Stimulated activated naive B cell treated with anti-CD40 and anti-IgM and Interleukin-4, amounts not matched to agents 10 μg/mL and 1 μg/mL and 100 μg/mL, for 72 hours (primary cell): ENCODE measurements at regions not wholly inside any gene's neighbourhood (a gene's known extent, or its start where the extent isn't known, plus 50 kb on each side); places are given as distances from the start of the nearest gene placed in this dataset.

ENCODE experiments used
- ATAC-seq, 2 donors: fragments of 150-1000 bp; cut with Tn5 transposase; replicated peaks; 2 replicates each; pipeline ENCODE4 v1.10.0; 2021; ENCODE audit warnings: moderate library complexity in 1 of 2
- DNase-seq: peaks from one replicate; pipeline ENCODE4 v3.0.0; 2021
- H3K27ac Mint-ChIP-seq: one replicate; pipeline ENCODE4 v1.8.0; 2022; ENCODE audit warnings: mild to moderate bottlenecking, mixed read lengths
- H3K27me3 Mint-ChIP-seq, 2 donors: one replicate each; pipeline ENCODE4 v1.8.0; 2022; ENCODE audit warnings: mixed read lengths in 2 of 2
- H3K36me3 Mint-ChIP-seq, 2 donors: one replicate each; pipeline ENCODE4 v1.8.0; 2022; ENCODE audit warnings: mixed read lengths in 2 of 2, mild to moderate bottlenecking in 1 of 2
- H3K4me1 Mint-ChIP-seq, 2 donors: one replicate each; pipeline ENCODE4 v1.8.0; 2022; ENCODE audit warnings: mixed read lengths in 2 of 2, mild to moderate bottlenecking in 1 of 2
- H3K4me3 Mint-ChIP-seq, 2 donors: one replicate each; pipeline ENCODE4 v1.8.0; 2022; ENCODE audit warnings: mild to moderate bottlenecking in 2 of 2, mixed read lengths in 2 of 2, moderate library complexity in 1 of 2
- H3K9me3 Mint-ChIP-seq, 2 donors: one replicate each; pipeline ENCODE4 v1.8.0; 2022; ENCODE audit warnings: mixed read lengths in 2 of 2, mild to moderate bottlenecking in 1 of 2

DNA sequence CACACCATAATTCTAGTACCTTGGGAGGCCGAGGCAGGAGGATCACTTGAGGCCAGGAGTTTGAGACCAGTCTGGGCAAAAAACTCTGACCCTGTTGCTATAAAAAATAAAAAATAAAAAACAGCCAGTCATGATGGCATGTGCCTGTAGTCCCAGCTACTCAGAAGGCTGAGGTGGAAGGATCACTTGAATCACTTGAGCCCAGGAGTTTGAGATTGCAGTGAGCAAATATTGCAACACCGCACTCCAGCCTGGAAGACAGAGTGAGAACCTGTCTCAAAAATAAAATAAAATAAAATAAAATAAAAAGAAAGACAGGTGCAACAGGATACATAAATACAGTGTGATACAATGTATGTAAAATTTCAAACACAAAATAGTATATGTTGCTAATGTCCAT, 154.5 kb downstream of the OTOR start:
- H3K4me1 Mint-ChIP-seq: no peaks in the 10 kb centered on the region
- H3K9me3 Mint-ChIP-seq: peaks cover 0 to 4% of the 10 kb centered on the region in 2 donors
- DNase-seq (no peak), ATAC-seq (no peak)
- no peak overlapping the region for H3K27ac Mint-ChIP-seq
- no peaks in the 10 kb centered on the region for H3K27me3 Mint-ChIP-seq
- H3K36me3 Mint-ChIP-seq: no peaks in the 10 kb centered on the region
- H3K4me3 Mint-ChIP-seq: no peak overlapping the region

DNA sequence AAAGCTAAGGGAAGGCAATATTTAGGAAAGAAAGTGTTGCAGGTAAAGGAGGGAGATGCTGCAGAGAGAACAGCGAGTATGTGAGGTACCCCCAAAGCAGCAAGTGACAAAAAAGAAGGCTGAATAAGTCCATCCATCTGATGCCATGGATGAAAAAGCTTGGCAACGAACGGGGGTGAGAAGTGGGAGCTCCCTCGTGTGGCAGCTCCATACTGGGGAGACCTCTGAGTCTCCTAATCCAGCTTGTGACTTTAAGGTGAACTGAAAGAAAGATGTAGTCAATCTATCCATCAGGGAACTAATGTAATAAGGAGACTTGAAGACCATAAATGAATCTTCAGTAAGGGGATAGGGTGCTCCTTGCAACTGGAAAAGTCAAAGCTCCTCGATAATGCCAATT, 156.6 kb downstream of the OTOR start:
- H3K27ac Mint-ChIP-seq: no peak overlapping the region
- peaks cover 0 to 7% of the 10 kb centered on the region in 2 donors for H3K9me3 Mint-ChIP-seq
- no peaks in the 10 kb centered on the region for H3K27me3 Mint-ChIP-seq
- H3K36me3 Mint-ChIP-seq: no peaks in the 10 kb centered on the region
- no peak overlapping the region for H3K4me3 Mint-ChIP-seq
- ATAC-seq (no peak), DNase-seq (no peak)
- no peaks in the 10 kb centered on the region for H3K4me1 Mint-ChIP-seq

DNA sequence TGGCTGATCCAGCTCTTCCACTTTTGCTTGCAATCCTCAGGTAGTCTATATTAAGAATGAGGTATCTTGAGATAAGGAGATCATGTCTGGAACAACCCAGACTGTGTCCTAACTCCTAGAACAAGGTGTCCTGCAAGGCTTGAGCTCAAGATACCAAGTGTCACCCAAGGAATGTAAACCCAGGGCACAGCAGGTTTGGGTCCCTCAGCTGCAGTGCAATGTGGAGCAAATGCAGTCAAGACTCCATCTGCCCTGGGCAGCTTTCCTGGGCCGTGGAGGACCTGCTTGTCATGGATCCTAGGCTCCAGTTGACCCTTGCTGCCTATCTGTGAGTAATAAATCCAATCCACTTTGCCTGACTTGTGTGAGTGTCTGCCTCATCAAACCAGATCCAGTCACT, 166.1 kb downstream of the OTOR start:
- no peak overlapping the region for H3K27ac Mint-ChIP-seq
- no peaks in the 10 kb centered on the region for H3K27me3 Mint-ChIP-seq
- H3K4me1 Mint-ChIP-seq: no peaks in the 10 kb centered on the region
- no peak overlapping the region for H3K4me3 Mint-ChIP-seq
- peaks cover 4 to 6% of the 10 kb centered on the region in 2 donors for H3K9me3 Mint-ChIP-seq
- no peak for ATAC-seq
- H3K36me3 Mint-ChIP-seq: no peaks in the 10 kb centered on the region
- DNase-seq: no peak

DNA sequence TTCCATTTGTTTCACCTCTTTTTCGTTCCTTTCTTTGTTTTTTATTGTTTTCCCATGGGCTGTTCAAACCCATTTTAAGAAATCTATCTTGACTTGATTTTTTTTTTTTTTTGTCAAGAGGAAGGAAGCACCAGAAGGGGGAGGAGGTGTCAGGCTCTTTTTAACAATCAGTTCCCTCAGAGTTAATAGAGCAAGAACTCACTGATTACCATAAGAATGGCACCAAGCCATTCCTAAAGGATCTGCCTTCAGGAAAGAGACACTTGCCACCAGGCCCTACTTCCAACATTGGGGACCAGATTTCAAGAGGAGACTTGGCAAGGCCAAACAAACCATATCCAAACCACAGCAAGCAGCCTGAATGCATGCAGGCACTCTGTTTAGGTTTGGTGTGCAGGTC, 168.0 kb downstream of the OTOR start:
- Mint-ChIP-seq H3K4me3 (no peak overlapping the region), H3K36me3 (no peaks in the 10 kb centered on the region), H3K4me1 (no peaks in the 10 kb centered on the region), H3K9me3 (peaks cover 5 to 6% of the 10 kb centered on the region in 2 donors), H3K27ac (no peak overlapping the region), H3K27me3 (no peaks in the 10 kb centered on the region)
- DNase-seq (no peak), ATAC-seq (no peak)

DNA sequence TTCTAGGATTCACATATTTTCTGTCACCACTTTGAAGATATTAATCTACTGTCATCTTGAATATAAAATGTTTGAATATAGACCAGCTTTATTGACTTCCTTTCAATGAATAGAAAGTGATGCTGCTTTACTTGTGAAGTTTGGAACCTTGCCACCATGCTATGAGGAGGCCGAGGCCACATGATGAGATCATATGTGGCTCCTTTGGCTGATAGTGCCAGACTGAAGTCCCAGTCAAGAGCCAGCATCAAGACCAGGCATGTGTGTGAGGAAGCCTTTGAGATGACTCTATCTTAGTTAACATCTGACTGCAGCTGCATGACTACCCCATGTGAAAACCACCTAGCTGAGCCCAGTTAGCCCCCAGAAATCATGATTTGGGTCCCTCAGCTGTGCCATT, 169.5 kb downstream of the OTOR start:
- DNase-seq: no peak
- no peaks in the 10 kb centered on the region for H3K27me3 Mint-ChIP-seq
- no peak for ATAC-seq
- peaks cover 0 to 7% of the 10 kb centered on the region in 2 donors for H3K4me1 Mint-ChIP-seq
- no peak overlapping the region for H3K27ac Mint-ChIP-seq
- no peaks in the 10 kb centered on the region for H3K36me3 Mint-ChIP-seq
- H3K9me3 Mint-ChIP-seq: peaks cover 0 to 2% of the 10 kb centered on the region in 2 donors
- H3K4me3 Mint-ChIP-seq: no peak overlapping the region

DNA sequence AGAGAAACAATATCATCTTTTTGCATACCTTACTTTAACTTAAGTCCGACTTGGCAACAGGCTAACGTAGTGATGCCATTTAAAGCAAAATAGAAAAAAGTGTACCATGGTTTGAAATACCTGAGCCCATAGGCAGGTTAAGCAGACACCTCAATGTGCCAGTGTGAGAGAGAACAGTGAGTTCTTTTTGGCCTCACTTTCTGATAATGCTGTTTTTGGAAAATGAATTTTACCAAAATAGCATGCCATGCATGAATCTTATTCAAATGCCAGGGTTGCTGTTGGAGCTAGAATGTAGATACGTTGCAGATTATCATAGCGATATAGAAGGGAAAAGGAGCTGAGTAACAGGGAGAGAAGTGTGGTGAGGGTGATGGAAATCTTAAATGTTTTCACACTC, 170.2 kb downstream of the OTOR start:
- Mint-ChIP-seq H3K9me3 (peaks cover 0 to 2% of the 10 kb centered on the region in 2 donors), H3K27ac (no peak overlapping the region), H3K36me3 (no peaks in the 10 kb centered on the region), H3K4me3 (no peak overlapping the region), H3K27me3 (no peaks in the 10 kb centered on the region), H3K4me1 (peaks cover 0 to 7% of the 10 kb centered on the region in 2 donors)
- DNase-seq (no peak), ATAC-seq (no peak)

DNA sequence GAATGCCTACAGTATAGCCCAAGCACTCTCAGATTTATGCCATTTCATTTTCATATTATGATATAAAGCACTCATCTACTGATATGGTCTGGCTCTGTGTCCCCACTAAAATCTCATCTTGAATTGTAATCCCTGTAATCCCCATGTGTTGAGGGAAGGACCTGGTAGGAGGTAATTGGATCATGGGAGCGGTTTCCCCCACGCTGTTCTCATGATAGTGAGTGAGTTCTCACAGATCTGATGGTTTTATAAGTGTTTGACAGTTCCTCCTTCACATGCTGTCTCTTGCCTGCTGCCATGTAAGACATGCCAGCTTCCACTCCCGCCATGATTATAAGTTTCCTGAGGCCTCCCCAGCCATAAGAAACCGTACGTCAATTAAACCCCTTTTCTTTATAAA, 171.7 kb downstream of the OTOR start:
- no peaks in the 10 kb centered on the region for H3K27me3 Mint-ChIP-seq
- H3K27ac Mint-ChIP-seq: no peak overlapping the region
- no peaks in the 10 kb centered on the region for H3K36me3 Mint-ChIP-seq
- DNase-seq (no peak), ATAC-seq (no peak)
- H3K9me3 Mint-ChIP-seq: peaks cover 0 to 2% of the 10 kb centered on the region in 2 donors
- H3K4me1 Mint-ChIP-seq: peaks cover 0 to 7% of the 10 kb centered on the region in 2 donors
- no peak overlapping the region for H3K4me3 Mint-ChIP-seq

DNA sequence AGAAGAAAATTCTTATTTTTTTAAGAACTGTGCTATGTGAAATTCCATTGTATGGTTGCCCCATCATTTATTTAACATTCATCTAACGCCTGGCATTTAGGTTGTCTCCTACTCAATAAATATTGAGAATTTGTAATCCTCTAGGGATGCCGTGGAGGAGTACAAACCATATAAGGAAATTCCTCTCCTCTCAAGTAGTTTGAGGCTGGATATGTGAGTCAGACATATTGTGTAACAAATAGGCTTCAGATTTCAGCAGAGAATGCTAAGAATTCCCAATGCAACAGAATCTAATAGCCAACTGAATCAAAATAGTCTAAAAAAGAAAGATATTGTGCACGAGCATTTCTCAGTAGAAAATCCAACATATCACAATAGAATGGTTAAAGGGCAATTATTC, 174.7 kb downstream of the OTOR start:
- DNase-seq: no peak
- ATAC-seq: no peak
- no peak overlapping the region for H3K4me3 Mint-ChIP-seq
- H3K4me1 Mint-ChIP-seq: peaks cover 0 to 7% of the 10 kb centered on the region in 2 donors
- peaks cover 0 to 2% of the 10 kb centered on the region in 2 donors for H3K9me3 Mint-ChIP-seq
- no peaks in the 10 kb centered on the region for H3K27me3 Mint-ChIP-seq
- H3K27ac Mint-ChIP-seq: no peak overlapping the region
- H3K36me3 Mint-ChIP-seq: no peaks in the 10 kb centered on the region

DNA sequence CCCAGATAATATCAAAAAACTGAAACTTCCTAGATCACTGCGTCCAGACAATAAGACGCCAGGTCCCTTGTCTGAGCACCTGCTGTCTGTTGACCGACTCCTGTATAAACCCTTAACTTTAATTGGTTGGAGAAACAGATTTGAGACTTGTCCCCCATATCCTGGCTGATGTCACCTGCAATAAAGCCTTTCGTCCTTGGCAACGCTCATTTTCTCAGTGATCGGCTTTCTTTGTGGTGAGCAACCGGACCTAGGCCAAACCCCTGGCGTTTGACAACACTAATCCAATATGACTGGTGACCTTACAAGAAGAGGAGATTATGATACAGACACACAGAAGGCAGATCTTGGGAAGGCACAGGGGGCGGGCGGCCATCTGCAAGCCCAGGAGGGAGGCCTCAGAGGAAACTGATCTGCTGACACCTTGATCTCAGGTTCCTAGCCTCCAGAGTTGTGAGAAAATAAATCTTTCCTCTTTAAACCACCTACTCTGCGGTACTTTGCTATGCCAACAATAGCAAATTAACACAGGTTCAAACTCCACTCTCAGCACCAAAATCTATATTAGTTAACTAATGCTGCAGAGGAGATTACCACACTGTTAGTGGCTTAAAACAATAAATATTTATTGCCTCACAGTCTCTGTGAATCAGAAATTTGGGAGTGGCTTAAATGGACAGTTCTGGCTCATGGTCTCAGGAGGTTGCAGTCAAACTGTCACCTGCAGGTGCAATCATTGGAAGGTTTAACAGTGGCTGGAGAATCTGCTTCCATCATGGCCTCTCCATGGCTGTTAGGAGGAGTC, 178.7 kb downstream of the OTOR start:
- H3K36me3 Mint-ChIP-seq: no peaks in the 10 kb centered on the region
- H3K4me3 Mint-ChIP-seq: no peak overlapping the region
- H3K4me1 Mint-ChIP-seq: peaks cover 0 to 3% of the 10 kb centered on the region in 2 donors
- no peak for ATAC-seq
- no peaks in the 10 kb centered on the region for H3K27me3 Mint-ChIP-seq
- H3K27ac Mint-ChIP-seq: no peak overlapping the region
- H3K9me3 Mint-ChIP-seq: no peaks in the 10 kb centered on the region
- no peak for DNase-seq

DNA sequence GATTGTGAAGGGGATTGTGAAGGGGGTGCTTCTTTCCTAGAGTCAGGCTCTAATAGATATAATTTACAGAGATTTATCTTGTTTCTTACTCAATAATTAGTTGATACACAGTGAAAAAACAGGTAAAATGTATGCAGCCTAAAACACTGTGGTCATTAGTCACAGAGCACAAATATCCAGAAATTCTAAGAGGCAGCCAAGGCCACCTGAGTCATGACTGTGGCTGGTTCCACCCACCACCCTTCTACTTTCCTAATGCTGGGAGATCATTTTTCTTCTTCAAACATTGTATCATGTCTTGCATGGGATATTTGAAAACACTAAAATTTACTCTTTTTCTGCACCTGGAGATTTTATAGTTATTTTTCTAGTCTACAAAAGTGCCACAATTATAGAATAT, 181.6 kb downstream of the OTOR start:
- H3K4me1 Mint-ChIP-seq: no peaks in the 10 kb centered on the region
- no peak overlapping the region for H3K27ac Mint-ChIP-seq
- no peaks in the 10 kb centered on the region for H3K36me3 Mint-ChIP-seq
- no peaks in the 10 kb centered on the region for H3K27me3 Mint-ChIP-seq
- ATAC-seq (no peak), DNase-seq (no peak)
- peaks cover 0 to 2% of the 10 kb centered on the region in 2 donors for H3K9me3 Mint-ChIP-seq
- H3K4me3 Mint-ChIP-seq: no peak overlapping the region

DNA sequence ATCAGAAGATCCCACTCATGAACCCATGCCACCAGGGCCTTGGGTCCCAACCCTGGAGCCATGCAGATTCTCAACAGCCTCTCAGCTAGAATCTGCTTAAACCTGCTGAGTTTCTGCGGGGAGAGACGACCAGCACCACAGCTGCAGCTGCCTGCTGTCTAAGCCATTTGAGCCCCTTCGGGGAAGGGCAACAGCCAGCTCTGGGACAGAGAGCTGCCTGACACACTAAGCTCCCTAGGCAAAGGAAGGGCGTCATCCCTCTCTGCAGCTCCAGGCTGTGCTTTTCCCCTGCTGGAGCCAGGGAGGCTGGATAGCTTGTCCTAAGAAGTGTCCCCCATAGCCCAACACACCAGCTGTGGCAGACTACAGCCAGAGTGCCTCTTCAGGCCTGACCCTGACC, 182.5 kb downstream of the OTOR start:
- Mint-ChIP-seq H3K27me3 (no peaks in the 10 kb centered on the region), H3K36me3 (no peaks in the 10 kb centered on the region), H3K9me3 (peaks cover 0 to 2% of the 10 kb centered on the region in 2 donors), H3K27ac (no peak overlapping the region), H3K4me1 (no peaks in the 10 kb centered on the region), H3K4me3 (no peak overlapping the region)
- no peak for DNase-seq
- no peak for ATAC-seq

DNA sequence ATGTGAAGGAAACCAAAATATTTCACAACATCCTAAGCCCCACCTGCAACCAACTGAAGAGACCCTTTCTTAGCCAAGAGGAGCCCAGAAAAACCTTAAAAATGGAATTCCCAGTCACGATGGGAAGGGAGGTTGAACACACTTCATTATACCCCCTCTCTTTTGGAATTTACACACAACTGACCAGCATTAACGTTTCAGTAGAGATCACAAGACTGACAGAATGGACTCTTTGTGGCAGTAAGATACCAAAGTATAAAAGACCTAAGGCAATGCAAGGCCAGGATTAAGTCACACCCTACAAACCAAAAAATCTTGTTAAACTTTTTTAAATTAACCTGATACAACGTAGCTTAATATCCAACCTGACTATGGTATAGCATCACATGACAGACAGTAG, 190.9 kb downstream of the OTOR start:
- Mint-ChIP-seq H3K36me3 (no peaks in the 10 kb centered on the region), H3K27me3 (no peaks in the 10 kb centered on the region), H3K9me3 (peaks cover 0 to 2% of the 10 kb centered on the region in 2 donors), H3K27ac (no peak overlapping the region), H3K4me3 (no peak overlapping the region), H3K4me1 (no peaks in the 10 kb centered on the region)
- DNase-seq (no peak), ATAC-seq (no peak)

DNA sequence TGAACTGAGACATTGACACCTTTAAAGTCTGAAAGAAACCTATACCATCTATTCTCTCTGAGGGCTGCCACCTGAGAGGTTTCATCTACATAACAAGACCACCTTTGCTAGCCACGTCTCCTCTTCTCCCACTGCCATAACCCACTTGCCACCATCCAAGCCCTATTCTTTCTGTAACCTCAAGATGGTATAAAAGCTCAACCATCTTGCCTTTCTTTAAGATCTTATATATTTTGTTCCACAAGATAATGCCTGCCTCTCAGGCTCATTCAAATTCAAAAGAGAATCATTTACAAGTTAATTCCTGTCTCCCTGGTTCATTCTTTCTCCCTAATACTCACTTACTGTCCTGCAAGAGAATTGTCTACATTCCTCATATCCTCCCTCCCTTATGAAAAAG, 192.5 kb downstream of the OTOR start:
- DNase-seq: no peak
- Mint-ChIP-seq H3K27me3 (no peaks in the 10 kb centered on the region), H3K4me1 (no peaks in the 10 kb centered on the region)

DNA sequence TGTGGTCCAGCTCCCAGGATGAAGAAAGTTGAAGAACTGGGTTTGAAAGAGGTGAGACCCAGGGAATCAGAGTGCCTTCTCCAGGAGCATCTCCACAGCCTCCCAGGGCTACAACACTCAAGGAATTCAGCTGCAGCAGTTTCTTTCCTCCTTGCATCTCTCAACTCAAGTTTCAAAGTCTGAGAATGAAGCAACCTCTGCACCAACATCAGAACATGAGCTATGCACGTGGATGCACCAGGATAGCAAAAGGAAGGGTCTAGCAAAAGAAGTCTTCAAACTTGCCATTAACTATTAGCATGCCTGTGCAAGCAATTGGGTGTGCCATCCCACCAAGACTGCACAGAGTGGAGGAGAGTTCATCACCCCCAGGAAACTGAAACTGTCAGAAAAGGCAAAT, 193.9 kb downstream of the OTOR start:
- Mint-ChIP-seq H3K36me3 (no peaks in the 10 kb centered on the region), H3K4me3 (no peak overlapping the region), H3K27ac (no peak overlapping the region), H3K9me3 (peaks cover 3% of the 10 kb centered on the region in 2 donors), H3K27me3 (no peaks in the 10 kb centered on the region), H3K4me1 (no peaks in the 10 kb centered on the region)
- no peak for DNase-seq
- ATAC-seq: no peak

More for the DNA sequence above, 192.5 kb downstream of the OTOR start:
- Mint-ChIP-seq H3K36me3 (no peaks in the 10 kb centered on the region), H3K4me3 (no peak overlapping the region), H3K27ac (no peak overlapping the region), H3K9me3 (peaks cover under 1 to 3% of the 10 kb centered on the region in 2 donors)
- ATAC-seq: no peak

DNA sequence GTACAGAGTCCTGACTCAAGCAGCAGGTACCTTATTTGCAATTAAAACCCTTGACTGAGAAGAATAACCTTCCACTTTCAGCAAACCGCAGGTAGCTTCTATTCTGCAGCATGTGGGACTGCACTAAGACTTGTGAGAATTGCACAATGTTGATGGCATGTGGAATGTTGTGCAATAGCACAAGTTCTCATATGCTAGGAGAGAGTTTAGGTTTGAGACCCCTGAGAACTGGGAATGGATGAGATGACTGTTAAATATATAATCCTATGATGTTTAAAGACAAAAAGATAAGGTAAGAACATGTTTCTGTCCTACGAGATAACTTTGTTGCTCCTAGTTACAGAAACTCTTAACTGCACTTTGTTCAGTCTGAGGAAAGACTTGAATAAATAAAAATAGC, 194.6 kb downstream of the OTOR start:
- H3K4me1 Mint-ChIP-seq: no peaks in the 10 kb centered on the region
- H3K4me3 Mint-ChIP-seq: no peak overlapping the region
- no peak for DNase-seq
- no peak for ATAC-seq
- no peaks in the 10 kb centered on the region for H3K27me3 Mint-ChIP-seq
- H3K9me3 Mint-ChIP-seq: peaks cover 3% of the 10 kb centered on the region in 2 donors
- no peak overlapping the region for H3K27ac Mint-ChIP-seq
- H3K36me3 Mint-ChIP-seq: no peaks in the 10 kb centered on the region
